Lower lobe of right lung (tissue), 2 donors: ENCODE measurements at regions not wholly inside any gene's neighbourhood (a gene's known extent, or its start where the extent isn't known, plus 50 kb on each side); places are given as distances from the start of the nearest gene placed in this dataset.
A peak's percentile ranks its signal among the peaks of the same experiment; 100 is the strongest.

ENCODE experiments used
- ATAC-seq, 2 donors: fragments of 200-7000 bp; cut with Tn5 transposase; one replicate each; pipeline ENCODE4 v1.9.1; 2020 to 2022; ENCODE audit warnings: mild to moderate bottlenecking in 2 of 2, moderate library complexity in 2 of 2
- DNase-seq: peaks from one replicate; pipeline ENCODE4 v3.0.0-alpha.2; 2020
- H3K27ac ChIP-seq: fragments of 200-600 bp; one replicate; pipeline ENCODE4 v1.8.0; 2022
- H3K27me3 ChIP-seq: fragments of 200-600 bp; one replicate; pipeline ENCODE4 v1.8.0; 2022; ENCODE audit warnings: low read depth
- H3K36me3 ChIP-seq: fragments of 200-600 bp; one replicate; pipeline ENCODE4 v1.8.0; 2022; ENCODE audit warnings: mild to moderate bottlenecking
- H3K4me1 ChIP-seq: fragments of 200-600 bp; one replicate; pipeline ENCODE4 v1.8.0; 2022
- H3K4me3 ChIP-seq: fragments of 200-600 bp; one replicate; pipeline ENCODE4 v1.8.0; 2022; ENCODE audit warnings: mild to moderate bottlenecking
- H3K9me3 ChIP-seq: fragments of 200-600 bp; one replicate; pipeline ENCODE4 v1.8.0; 2022
- CTCF ChIP-seq: fragments of 200-600 bp; IDR thresholded peaks from one replicate; pipeline ENCODE4 v1.8.0; 2022; ENCODE audit warnings: antibody characterized with exemption, mild to moderate bottlenecking
- intact Hi-C: fragments of 100-400 bp; cut with DNase I; formaldehyde crosslinking; loops from one replicate; pipeline ENCODE4 v1.11.0; 2022
- donor health status: DM: no; HTN: yes; CAD: no; lungs with severe emphysema.

GRCh38 chr11:13896981-13897353 lies 65.6 kb upstream of the SPON1 start:
- Histone ChIP-seq H3K4me3 (no peak overlapping the region), H3K9me3 (no peaks in the 10 kb centered on the region), H3K27ac (no peak overlapping the region), H3K27me3 (no peaks in the 10 kb centered on the region), H3K4me1 (no peaks in the 10 kb centered on the region), H3K36me3 (no peaks in the 10 kb centered on the region)
- DNase-seq (no peak), ATAC-seq (peak; percentile 27 to 40)
- no peak for TF ChIP-seq CTCF
- intact Hi-C loops, result no loop called here

- no peaks in the 10 kb centered on the region for H3K27me3 ChIP-seq
- H3K4me3 ChIP-seq, result no peak overlapping the region
- H3K9me3 ChIP-seq, result no peaks in the 10 kb centered on the region
- no peak for TF ChIP-seq CTCF
- no peak for ATAC-seq
- intact Hi-C loops, result no loop called here
- no peaks in the 10 kb centered on the region for H3K4me1 ChIP-seq
- no peaks in the 10 kb centered on the region for H3K36me3 ChIP-seq
- H3K27ac ChIP-seq, result no peak overlapping the region
- DNase-seq, result no peak
These were observed 64.8 kb upstream of the SPON1 start for GRCh38 chr11:13897646-13898276.

- no peak overlapping the region for H3K27ac ChIP-seq
- ATAC-seq (no peak), DNase-seq (no peak)
- no peaks in the 10 kb centered on the region for H3K4me1 ChIP-seq
- H3K4me3 ChIP-seq, result no peak overlapping the region
- no peak for TF ChIP-seq CTCF
- H3K27me3 ChIP-seq, result no peaks in the 10 kb centered on the region
- H3K9me3 ChIP-seq, result no peaks in the 10 kb centered on the region
- intact Hi-C loops, result no loop called here
- no peaks in the 10 kb centered on the region for H3K36me3 ChIP-seq
These were observed 62.9 kb upstream of the SPON1 start for GRCh38 chr11:13899603-13900002.

- H3K27ac ChIP-seq, result no peak overlapping the region
- H3K4me3 ChIP-seq, result no peak overlapping the region
- H3K27me3 ChIP-seq, result no peaks in the 10 kb centered on the region
- intact Hi-C loops, result no loop called here
- no peaks in the 10 kb centered on the region for H3K36me3 ChIP-seq
- peaks cover 12% of the 10 kb centered on the region for H3K9me3 ChIP-seq
- no peak for TF ChIP-seq CTCF
- DNase-seq (no peak), ATAC-seq (no peak)
- H3K4me1 ChIP-seq, result no peaks in the 10 kb centered on the region
These were observed 60.0 kb upstream of the SPON1 start for GRCh38 chr11:13902523-13902922.

GRCh38 chr11:13905137-13905781 lies 57.3 kb upstream of the SPON1 start:
- TF ChIP-seq CTCF, result no peak
- intact Hi-C loops, result no loop called here
- H3K36me3 ChIP-seq, result no peaks in the 10 kb centered on the region
- DNase-seq (no peak), ATAC-seq (no peak)
- H3K9me3 ChIP-seq, result peaks cover 14% of the 10 kb centered on the region
- H3K27ac ChIP-seq, result no peak overlapping the region
- no peak overlapping the region for H3K4me3 ChIP-seq
- no peaks in the 10 kb centered on the region for H3K4me1 ChIP-seq
- no peaks in the 10 kb centered on the region for H3K27me3 ChIP-seq
